Neural cell (in vitro differentiated cells): ENCODE measurements at regions not wholly inside any gene's neighbourhood (a gene's known extent, or its start where the extent isn't known, plus 50 kb on each side); places are given as distances from the start of the nearest gene placed in this dataset.

Source experiments
- H2AFZ ChIP-seq: fragments of 200-600, 300-800 bp; sonication (generic), shearing (Covaris generic); 2 replicates; pipeline ENCODE4 v1.6.0; 2014; ENCODE audit warnings: low read depth, mild to moderate bottlenecking, antibody characterized with exemption, low read length, moderate library complexity
- H3F3A ChIP-seq: fragments of 200-600 bp; shearing (Covaris generic); 2 replicates; pipeline ENCODE4 v1.6.1; 2016; ENCODE audit warnings: mild to moderate bottlenecking, moderate library complexity, mixed read lengths, antibody characterized with exemption, low read length; ENCODE audit not compliant: insufficient read depth, poor library complexity, severe bottlenecking
- H3K27ac ChIP-seq: fragments of 200-600, 300-800 bp; sonication (generic), shearing (Covaris generic); 2 replicates; pipeline ENCODE4 v1.5.1; 2014; ENCODE audit warnings: mild to moderate bottlenecking, low read length, moderate library complexity
- H3K27me3 ChIP-seq: fragments of 300-800, 200-600 bp; sonication (generic), shearing (Covaris generic); 2 replicates; pipeline ENCODE4 v1.6.0; 2014; ENCODE audit warnings: mild to moderate bottlenecking, low read depth, low read length, moderate library complexity; ENCODE audit not compliant: insufficient read depth
- H3K36me3 ChIP-seq: fragments of 300-800, 200-600 bp; sonication (generic), shearing (Covaris generic); 2 replicates; pipeline ENCODE4 v1.5.1; 2014; ENCODE audit warnings: mild to moderate bottlenecking, antibody characterized with exemption, low read length, moderate library complexity; ENCODE audit not compliant: insufficient read depth
- H3K4me2 ChIP-seq: fragments of 300-800, 200-600 bp; sonication (generic), shearing (Covaris generic); 2 replicates; pipeline ENCODE4 v1.6.0; 2014; ENCODE audit warnings: mild to moderate bottlenecking, low read length
- H3K4me3 ChIP-seq: fragments of 300-800, 200-600 bp; sonication (generic), shearing (Covaris generic); 2 replicates; pipeline ENCODE4 v1.5.1; 2014; ENCODE audit warnings: mild to moderate bottlenecking, low read length, moderate library complexity
- H3K79me2 ChIP-seq: fragments of 200-600 bp; shearing (Covaris generic); replicated peaks from 2 replicates; pipeline ENCODE4 v1.6.0; 2014; ENCODE audit warnings: mild to moderate bottlenecking, low read length, moderate library complexity; ENCODE audit not compliant: insufficient read depth
- H3K9ac ChIP-seq: fragments of 300-800, 200-600 bp; sonication (generic), shearing (Covaris generic); 2 replicates; pipeline ENCODE4 v1.6.1; 2016; ENCODE audit warnings: mild to moderate bottlenecking, low read length, mixed read lengths
- H3K9me2 ChIP-seq: fragments of 200-600 bp; shearing (Covaris generic); 2 replicates; pipeline ENCODE4 v1.6.1; 2016; ENCODE audit warnings: mild to moderate bottlenecking, low read length, mixed read lengths; ENCODE audit not compliant: insufficient read depth
- H3K9me3 ChIP-seq: fragments of 200-600, 300-800 bp; sonication (generic), shearing (Covaris generic); 2 replicates; pipeline ENCODE4 v1.6.1; 2016; ENCODE audit warnings: mild to moderate bottlenecking, mixed run types, low read length, moderate library complexity, mixed read lengths
- H4K20me1 ChIP-seq: fragments of 200-600 bp; shearing (Covaris generic); 2 replicates; pipeline ENCODE4 v1.6.1; 2016; ENCODE audit warnings: mild to moderate bottlenecking, mixed run types; ENCODE audit not compliant: insufficient read depth
- CTCF ChIP-seq: fragments of 450-650 bp; IDR thresholded peaks from 2 replicates; pipeline ENCODE4 v1.5.1; 2014; ENCODE audit warnings: antibody characterized with exemption, mild to moderate bottlenecking, moderate library complexity; ENCODE audit not compliant: poor library complexity, severe bottlenecking
- EP300 ChIP-seq: fragments of 450-650 bp; conservative IDR thresholded peaks from 2 replicates; pipeline ENCODE4 v1.6.1; 2014; ENCODE audit warnings: antibody characterized with exemption, mild to moderate bottlenecking, moderate library complexity; ENCODE audit not compliant: poor library complexity, severe bottlenecking
- EZH2 ChIP-seq: fragments of 200-600, 300-800 bp; shearing (Covaris generic), sonication (generic); IDR thresholded peaks from 2 replicates; pipeline ENCODE4 v1.6.1; 2014; ENCODE audit warnings: antibody characterized with exemption, low read length, borderline replicate concordance, mild to moderate bottlenecking; ENCODE audit not compliant: insufficient read depth, poor library complexity, severe bottlenecking
- MXI1 ChIP-seq: fragments of 450-650 bp; conservative IDR thresholded peaks from 2 replicates; pipeline ENCODE4 v1.6.1; 2014; ENCODE audit warnings: antibody characterized with exemption, mild to moderate bottlenecking; ENCODE audit not compliant: poor library complexity, severe bottlenecking
- POLR2AphosphoS5 ChIP-seq: IDR thresholded peaks from 2 replicates; pipeline ENCODE4 v1.6.1; 2012
- RAD21 ChIP-seq: fragments of 450-650 bp; conservative IDR thresholded peaks from 2 replicates; pipeline ENCODE4 v1.6.1; 2014; ENCODE audit warnings: antibody characterized with exemption, mild to moderate bottlenecking, moderate library complexity
- SMC3 ChIP-seq: fragments of 450-650 bp; conservative IDR thresholded peaks from 2 replicates; pipeline ENCODE4 v1.6.1; 2014; ENCODE audit warnings: antibody characterized with exemption, mild to moderate bottlenecking, moderate library complexity; ENCODE audit not compliant: poor library complexity
- TAF1 ChIP-seq: IDR thresholded peaks from 2 replicates; pipeline ENCODE4 v1.6.1; 2012; ENCODE audit warnings: low read depth
- TF ChIP-seq, protein P1 (sequence below): IDR thresholded peaks from 2 replicates; pipeline ENCODE4 v1.6.1; 2012; ENCODE audit warnings: borderline replicate concordance

DNA sequence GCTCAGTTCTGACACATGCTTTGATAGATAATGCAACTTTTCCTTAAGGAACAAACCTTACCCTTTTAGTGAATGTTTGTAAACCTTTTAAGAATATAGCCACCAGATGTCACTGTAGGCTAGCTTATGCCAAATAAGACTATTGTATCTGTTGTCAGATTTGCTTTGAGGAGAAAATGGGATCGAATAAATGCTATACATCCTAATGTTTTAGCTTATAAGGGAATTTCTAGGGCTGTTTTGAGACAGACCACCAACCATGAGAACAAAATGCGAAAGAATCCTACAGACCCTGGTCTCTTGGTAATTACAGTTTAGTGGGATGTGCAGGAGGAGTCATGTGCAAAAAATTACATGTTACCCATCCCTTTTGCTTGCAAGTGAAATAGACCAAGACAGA, 127.6 kb upstream of the NMUR2 start:
- Histone ChIP-seq H3K79me2 (no peaks in the 10 kb centered on the region), H3K4me3 (no peak overlapping the region), H3K4me2 (no peak overlapping the region), H3K9me2 (no peaks in the 10 kb centered on the region), H3K27ac (peak overlapping the region; percentile 40), H2AFZ (no peak overlapping the region), H3K27me3 (no peaks in the 10 kb centered on the region), H3K9me3 (no peaks in the 10 kb centered on the region), H3K9ac (peak overlapping the region; percentile 10), H3F3A (no peaks in the 10 kb centered on the region), H4K20me1 (no peaks in the 10 kb centered on the region), H3K36me3 (no peaks in the 10 kb centered on the region)
- TF ChIP-seq SMC3, result peak; percentile 99
- TF ChIP-seq EZH2, result no peak
- TF ChIP-seq CTCF, result peak; percentile 94
- no peak for TF ChIP-seq TAF1
- TF ChIP-seq RAD21, result peak; percentile 99
- TF ChIP-seq POLR2AphosphoS5, result peak; percentile 30

GRCh38 chr5:152534641-152535040, 129.6 kb upstream of the NMUR2 start:
- H3K27me3 ChIP-seq, result no peaks in the 10 kb centered on the region
- H3K27ac ChIP-seq, result no peak overlapping the region
- no peak overlapping the region for H3K4me3 ChIP-seq
- no peaks in the 10 kb centered on the region for H3F3A ChIP-seq
- H3K79me2 ChIP-seq, result no peaks in the 10 kb centered on the region
- no peaks in the 10 kb centered on the region for H4K20me1 ChIP-seq
- no peaks in the 10 kb centered on the region for H3K9me3 ChIP-seq
- no peaks in the 10 kb centered on the region for H3K36me3 ChIP-seq
- no peaks in the 10 kb centered on the region for H3K9me2 ChIP-seq
- H2AFZ ChIP-seq, result no peak overlapping the region
- TF ChIP-seq, protein P1, sequence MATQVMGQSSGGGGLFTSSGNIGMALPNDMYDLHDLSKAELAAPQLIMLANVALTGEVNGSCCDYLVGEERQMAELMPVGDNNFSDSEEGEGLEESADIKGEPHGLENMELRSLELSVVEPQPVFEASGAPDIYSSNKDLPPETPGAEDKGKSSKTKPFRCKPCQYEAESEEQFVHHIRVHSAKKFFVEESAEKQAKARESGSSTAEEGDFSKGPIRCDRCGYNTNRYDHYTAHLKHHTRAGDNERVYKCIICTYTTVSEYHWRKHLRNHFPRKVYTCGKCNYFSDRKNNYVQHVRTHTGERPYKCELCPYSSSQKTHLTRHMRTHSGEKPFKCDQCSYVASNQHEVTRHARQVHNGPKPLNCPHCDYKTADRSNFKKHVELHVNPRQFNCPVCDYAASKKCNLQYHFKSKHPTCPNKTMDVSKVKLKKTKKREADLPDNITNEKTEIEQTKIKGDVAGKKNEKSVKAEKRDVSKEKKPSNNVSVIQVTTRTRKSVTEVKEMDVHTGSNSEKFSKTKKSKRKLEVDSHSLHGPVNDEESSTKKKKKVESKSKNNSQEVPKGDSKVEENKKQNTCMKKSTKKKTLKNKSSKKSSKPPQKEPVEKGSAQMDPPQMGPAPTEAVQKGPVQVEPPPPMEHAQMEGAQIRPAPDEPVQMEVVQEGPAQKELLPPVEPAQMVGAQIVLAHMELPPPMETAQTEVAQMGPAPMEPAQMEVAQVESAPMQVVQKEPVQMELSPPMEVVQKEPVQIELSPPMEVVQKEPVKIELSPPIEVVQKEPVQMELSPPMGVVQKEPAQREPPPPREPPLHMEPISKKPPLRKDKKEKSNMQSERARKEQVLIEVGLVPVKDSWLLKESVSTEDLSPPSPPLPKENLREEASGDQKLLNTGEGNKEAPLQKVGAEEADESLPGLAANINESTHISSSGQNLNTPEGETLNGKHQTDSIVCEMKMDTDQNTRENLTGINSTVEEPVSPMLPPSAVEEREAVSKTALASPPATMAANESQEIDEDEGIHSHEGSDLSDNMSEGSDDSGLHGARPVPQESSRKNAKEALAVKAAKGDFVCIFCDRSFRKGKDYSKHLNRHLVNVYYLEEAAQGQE, result no peak
- no peak for TF ChIP-seq RAD21
- TF ChIP-seq SMC3, result no peak
- no peak for TF ChIP-seq EZH2
- no peak for TF ChIP-seq EP300
- TF ChIP-seq CTCF, result no peak
- no peak for TF ChIP-seq MXI1
- no peak for TF ChIP-seq POLR2AphosphoS5
- no peak for TF ChIP-seq TAF1
- H3K4me2 ChIP-seq, result no peak overlapping the region
- H3K9ac ChIP-seq, result no peak overlapping the region
